ENCODE measurements at regions not wholly inside any gene's neighbourhood (a gene's known extent, or its start where the extent isn't known, plus 50 kb on each side); places are given as distances from the start of the nearest gene placed in this dataset. TPM values are rescaled to one million over a fixed set of nuclear protein-coding genes. Genes with fewer than 3 reads are reported as not detected.

Small RNAs in the stretch of these regions (microRNA-seq; reads per million reads assigned to microRNA genes)
- gene MIR3919 = not detected

Small RNAs in the stretch of these regions (small RNA-seq; reads per million reads assigned to genes)
- not detected for gene MIR3919
- gene RNU2-31P = not detected
